HUES48 (cell line): ENCODE measurements at regions not wholly inside any gene's neighbourhood (a gene's known extent, or its start where the extent isn't known, plus 50 kb on each side); places are given as distances from the start of the nearest gene placed in this dataset.

Source experiments
- H3K27ac ChIP-seq: one replicate; pipeline ENCODE4 v1.7.0; 2013; ENCODE audit warnings: low read depth, low read length, inconsistent platforms
- H3K27me3 ChIP-seq: 2 replicates; pipeline ENCODE4 v1.6.1; 2013; ENCODE audit warnings: mild to moderate bottlenecking, low read length; ENCODE audit not compliant: control insufficient read depth, insufficient read depth
- H3K36me3 ChIP-seq: 2 replicates; pipeline ENCODE4 v1.6.1; 2013; ENCODE audit warnings: low read length; ENCODE audit not compliant: control insufficient read depth, insufficient read depth
- H3K4me1 ChIP-seq: 2 replicates; pipeline ENCODE4 v1.6.1; 2013; ENCODE audit warnings: mild to moderate bottlenecking, low read length; ENCODE audit not compliant: control insufficient read depth, insufficient read depth
- H3K4me3 ChIP-seq: 2 replicates; pipeline ENCODE4 v1.5.1; 2013; ENCODE audit warnings: mild to moderate bottlenecking, low read depth, low read length
- H3K9ac ChIP-seq: 2 replicates; pipeline ENCODE4 v1.6.1; 2013; ENCODE audit warnings: mild to moderate bottlenecking, low read depth, low read length, moderate library complexity
- H3K9me3 ChIP-seq: 2 replicates; pipeline ENCODE4 v1.6.1; 2013; ENCODE audit warnings: low read length; ENCODE audit not compliant: control insufficient read depth, insufficient read depth

DNA sequence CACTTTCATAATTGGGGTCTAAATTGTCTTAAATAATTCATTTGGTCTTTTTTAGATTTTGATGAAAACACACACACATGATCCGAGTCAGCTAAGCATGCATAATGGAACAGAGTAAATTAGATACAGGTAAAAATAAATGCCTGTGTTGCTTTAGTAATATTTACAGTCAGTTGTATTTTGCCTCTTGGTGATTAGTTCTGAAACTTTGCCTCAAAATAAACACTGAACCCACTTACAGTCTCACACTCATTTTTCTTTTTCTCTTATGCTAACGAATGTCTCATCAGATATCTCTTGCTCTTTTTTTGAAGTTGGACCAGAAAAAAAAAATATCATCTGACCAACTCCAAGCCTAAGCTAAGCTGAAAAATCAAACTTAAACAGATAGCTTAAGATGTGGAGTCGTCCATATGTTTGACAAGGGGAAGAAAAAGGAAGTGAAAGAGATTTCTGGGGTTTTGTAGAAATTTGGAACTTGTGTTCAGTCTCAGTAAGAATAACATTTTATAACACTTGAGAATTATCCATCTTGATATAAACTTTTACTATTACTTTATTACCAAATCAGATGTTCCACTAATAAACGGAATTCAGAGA, 592.5 kb downstream of the RPL10L start:
- Histone ChIP-seq H3K36me3 (no peaks in the 10 kb centered on the region), H3K4me1 (no peaks in the 10 kb centered on the region), H3K9me3 (no peaks in the 10 kb centered on the region), H3K27me3 (no peaks in the 10 kb centered on the region), H3K4me3 (no peak overlapping the region), H3K27ac (no peak overlapping the region), H3K9ac (no peak overlapping the region)

DNA sequence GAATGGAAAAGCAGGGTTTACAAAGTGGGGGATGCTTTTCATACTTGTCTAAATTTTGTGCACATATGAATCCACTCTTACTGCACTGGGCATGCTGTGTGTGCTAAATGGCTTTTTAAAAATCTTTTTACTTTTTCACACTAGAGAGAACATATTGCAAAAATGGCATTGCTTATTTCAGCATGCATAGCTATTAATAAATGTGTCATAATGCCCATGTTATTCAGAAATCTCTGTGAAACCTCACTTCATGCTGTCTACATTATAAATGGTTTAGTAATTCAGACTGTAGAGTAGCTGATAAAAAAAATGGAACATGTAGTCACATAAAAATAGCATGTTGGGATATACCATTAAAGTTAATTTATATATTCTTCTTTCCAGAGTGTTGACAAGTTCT, 593.8 kb downstream of the RPL10L start:
- Histone ChIP-seq H3K27ac (no peak overlapping the region), H3K36me3 (no peaks in the 10 kb centered on the region), H3K9me3 (no peaks in the 10 kb centered on the region)

DNA sequence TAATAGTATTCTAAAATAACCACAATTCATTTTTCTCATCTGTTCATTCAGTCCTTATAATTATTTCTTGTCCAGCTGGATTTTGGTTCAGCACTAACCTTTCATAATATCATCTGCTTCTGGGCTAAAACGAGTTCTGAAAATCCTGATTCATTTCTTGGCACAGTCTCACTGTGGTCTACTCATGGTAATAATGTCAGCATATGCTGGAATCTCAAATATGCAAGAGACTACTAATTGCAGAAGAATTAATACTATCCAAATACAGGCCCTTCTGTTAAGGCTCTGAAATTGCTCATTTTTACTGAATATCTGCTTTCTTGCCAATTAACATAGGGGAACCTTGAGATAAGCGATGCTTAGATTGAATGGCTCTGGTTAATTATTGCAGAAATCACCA, 597.1 kb downstream of the RPL10L start:
- Histone ChIP-seq H3K4me1 (peaks cover 16% of the 10 kb centered on the region; the same call in 1 of the 2 replicates), H3K9ac (no peak overlapping the region), H3K27me3 (no peaks in the 10 kb centered on the region), H3K4me3 (no peak overlapping the region), H3K27ac (no peak overlapping the region), H3K36me3 (no peaks in the 10 kb centered on the region), H3K9me3 (no peaks in the 10 kb centered on the region)

More for the DNA sequence above, 593.8 kb downstream of the RPL10L start:
- Histone ChIP-seq H3K27me3 (no peaks in the 10 kb centered on the region), H3K4me3 (no peak overlapping the region), H3K4me1 (no peaks in the 10 kb centered on the region), H3K9ac (no peak overlapping the region)

DNA sequence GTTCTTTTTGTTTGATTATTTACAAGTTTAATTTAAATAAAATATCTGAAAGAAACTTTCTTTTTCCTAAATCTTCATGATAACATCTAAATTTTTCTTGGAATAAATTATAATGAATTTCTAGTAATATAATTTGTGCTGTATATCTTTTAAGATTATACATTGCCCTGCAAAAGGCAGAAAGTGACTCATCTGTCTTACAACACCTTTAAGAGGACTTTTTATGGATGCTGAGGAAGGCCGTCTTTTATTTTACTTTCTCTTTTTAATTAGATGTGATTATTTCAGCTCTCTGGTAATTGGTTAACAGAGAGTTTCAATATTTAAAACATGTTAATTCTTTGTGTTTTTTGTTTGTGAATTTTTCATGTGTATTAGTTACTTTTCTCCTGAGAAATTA, 598.4 kb downstream of the RPL10L start:
- H3K4me3 ChIP-seq: no peak overlapping the region
- no peaks in the 10 kb centered on the region for H3K36me3 ChIP-seq
- no peaks in the 10 kb centered on the region for H3K9me3 ChIP-seq
- H3K9ac ChIP-seq: no peak overlapping the region
- H3K27ac ChIP-seq: no peak overlapping the region
- H3K4me1 ChIP-seq: peaks cover 22% of the 10 kb centered on the region; the same call in 1 of the 2 replicates
- no peaks in the 10 kb centered on the region for H3K27me3 ChIP-seq

DNA sequence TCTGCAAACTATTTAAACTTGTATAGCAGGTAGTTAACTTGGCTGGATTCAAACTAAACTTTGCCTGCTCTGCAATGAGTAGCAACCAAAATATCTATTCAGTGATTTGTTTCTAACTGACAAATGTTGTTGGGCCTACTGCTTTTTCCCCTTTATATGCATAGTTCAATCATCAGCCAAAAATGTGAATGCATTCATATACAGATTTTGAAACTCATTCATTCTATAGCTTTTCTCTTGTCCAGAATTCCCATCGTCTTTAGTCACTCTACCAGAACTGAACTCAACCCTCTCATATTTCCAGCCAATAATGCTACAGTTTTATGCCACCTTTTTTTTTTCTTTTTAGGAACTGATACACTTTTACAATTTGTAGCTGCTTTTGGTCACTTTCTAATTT, 599.8 kb downstream of the RPL10L start:
- H3K27ac ChIP-seq: no peak overlapping the region
- H3K4me3 ChIP-seq: no peak overlapping the region
- no peaks in the 10 kb centered on the region for H3K27me3 ChIP-seq
- no peak overlapping the region for H3K9ac ChIP-seq
- H3K9me3 ChIP-seq: no peaks in the 10 kb centered on the region
- H3K36me3 ChIP-seq: no peaks in the 10 kb centered on the region
- H3K4me1 ChIP-seq: peaks cover 22% of the 10 kb centered on the region; the same call in 1 of the 2 replicates

DNA sequence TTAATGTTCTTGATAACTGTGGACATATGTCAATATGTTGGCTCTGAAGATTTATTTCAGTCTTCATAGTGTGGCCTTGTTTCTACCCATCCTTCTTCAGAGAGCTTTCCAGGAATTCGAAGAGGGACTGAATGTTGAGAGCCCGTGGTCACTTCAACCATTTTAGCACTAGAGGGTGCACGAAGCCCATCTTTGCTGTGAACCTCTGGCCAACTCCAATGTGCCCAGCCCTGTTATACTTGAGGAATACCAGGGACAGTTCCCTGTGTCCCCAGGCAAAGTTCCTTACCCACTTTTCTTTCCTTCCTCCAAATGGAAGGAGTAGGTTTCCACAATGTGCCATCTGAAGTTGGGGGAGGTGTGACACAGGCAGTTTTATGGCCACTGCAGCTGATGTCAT, 603.5 kb downstream of the RPL10L start:
- H3K27me3 ChIP-seq: no peaks in the 10 kb centered on the region
- H3K4me3 ChIP-seq: no peak overlapping the region
- no peak overlapping the region for H3K9ac ChIP-seq
- no peaks in the 10 kb centered on the region for H3K36me3 ChIP-seq
- H3K27ac ChIP-seq: no peak overlapping the region
- H3K4me1 ChIP-seq: peaks cover 22% of the 10 kb centered on the region; the same call in 1 of the 2 replicates
- H3K9me3 ChIP-seq: no peaks in the 10 kb centered on the region

DNA sequence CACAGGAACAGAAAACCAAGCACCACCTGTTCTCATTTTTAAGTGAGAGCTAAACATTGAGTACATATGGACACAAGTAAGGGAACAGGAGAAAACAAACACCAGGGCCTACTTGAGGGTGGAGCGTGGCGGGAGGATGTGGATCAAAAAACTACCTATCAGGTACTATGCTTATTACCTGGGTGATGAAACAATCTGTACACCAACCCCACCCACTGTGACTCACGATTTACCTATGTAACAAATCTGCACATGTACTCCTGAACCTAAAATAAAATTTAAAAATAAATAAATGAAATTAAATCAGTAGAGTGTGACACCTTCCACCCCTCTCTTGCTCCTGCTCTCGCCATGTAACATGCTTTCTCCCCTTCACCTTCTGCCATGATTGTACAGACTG, 615.5 kb downstream of the RPL10L start:
- Histone ChIP-seq H3K9ac (no peak overlapping the region), H3K9me3 (no peaks in the 10 kb centered on the region), H3K27me3 (no peaks in the 10 kb centered on the region), H3K36me3 (no peaks in the 10 kb centered on the region), H3K4me3 (no peak overlapping the region), H3K27ac (no peak overlapping the region), H3K4me1 (0 out of 2 replicates have a peak, but pooled peaks cover 10% of the 10 kb centered on the region)

DNA sequence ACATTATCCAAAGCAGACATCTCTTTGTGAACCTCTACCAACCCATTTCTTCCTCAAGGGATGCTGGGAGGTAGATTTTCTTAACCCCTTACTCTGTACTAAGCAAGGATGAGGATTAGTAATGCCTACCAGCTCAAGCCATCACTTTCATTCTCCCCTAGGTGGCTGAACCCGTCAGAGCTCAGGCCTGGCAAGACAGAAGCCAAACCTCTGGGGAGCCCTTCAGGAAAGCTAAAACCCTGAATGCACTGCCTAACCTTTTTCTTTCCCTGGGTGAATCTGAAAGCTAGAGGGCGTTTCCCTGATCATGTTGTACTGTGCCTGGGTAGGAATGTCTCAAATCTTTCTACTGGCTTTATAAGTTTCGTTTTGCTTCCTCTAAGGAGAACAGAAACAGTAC, 617.3 kb downstream of the RPL10L start:
- Histone ChIP-seq H3K4me1 (no peaks in the 10 kb centered on the region), H3K36me3 (no peaks in the 10 kb centered on the region), H3K9me3 (no peaks in the 10 kb centered on the region), H3K4me3 (no peak overlapping the region), H3K27me3 (no peaks in the 10 kb centered on the region), H3K27ac (no peak overlapping the region), H3K9ac (no peak overlapping the region)

DNA sequence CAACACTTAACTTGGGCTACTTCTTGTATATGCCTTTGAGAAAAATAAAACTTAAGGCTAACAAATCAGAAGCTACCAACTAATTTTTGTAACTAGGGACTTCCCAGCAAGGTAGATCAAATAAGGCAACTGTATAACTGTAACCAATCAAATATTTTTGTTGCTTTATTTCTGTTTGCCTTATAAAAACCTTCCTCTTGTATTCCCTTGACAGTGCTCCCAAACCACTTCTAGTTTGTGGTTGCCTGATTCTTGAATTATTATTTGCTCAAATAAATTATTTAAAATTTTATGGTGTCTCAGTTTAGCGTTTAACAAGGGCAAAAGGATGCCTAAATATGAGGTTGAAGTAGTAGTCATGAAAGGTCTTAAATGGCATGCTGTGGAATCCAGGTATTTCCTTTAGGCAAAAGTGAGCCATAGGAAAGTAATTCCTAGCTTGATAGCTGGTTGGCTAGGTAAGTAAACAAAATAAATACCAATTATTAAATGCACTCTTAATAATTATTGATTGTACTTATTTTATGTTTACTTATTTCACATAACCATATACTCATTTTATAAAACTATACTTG, 632.6 kb downstream of the RPL10L start:
- no peak overlapping the region for H3K27ac ChIP-seq
- no peak overlapping the region for H3K4me3 ChIP-seq
- H3K4me1 ChIP-seq: peaks cover 20% of the 10 kb centered on the region; the same call in 1 of the 2 replicates
- H3K27me3 ChIP-seq: no peaks in the 10 kb centered on the region
- no peak overlapping the region for H3K9ac ChIP-seq
- no peaks in the 10 kb centered on the region for H3K9me3 ChIP-seq
- no peaks in the 10 kb centered on the region for H3K36me3 ChIP-seq

DNA sequence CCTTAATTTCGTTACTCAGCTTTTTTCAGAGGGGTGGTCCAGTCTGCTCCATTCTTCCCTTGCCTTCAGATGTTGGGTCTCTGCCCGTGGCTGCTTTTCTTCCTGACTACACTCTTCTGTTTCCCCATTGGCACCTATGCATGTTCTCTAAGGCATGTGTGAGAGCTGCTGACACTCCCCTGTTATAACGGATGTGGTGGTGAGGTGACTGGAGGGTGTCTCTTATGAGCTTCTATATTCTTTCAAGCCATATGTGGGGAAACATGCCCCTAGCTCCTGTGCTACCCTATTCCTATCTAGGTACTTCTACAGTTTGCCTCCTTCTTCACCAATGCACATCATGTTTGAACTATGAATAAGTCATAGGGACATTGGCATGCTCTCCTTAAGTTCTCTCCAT, 643.2 kb downstream of the RPL10L start:
- H3K36me3 ChIP-seq: no peaks in the 10 kb centered on the region
- no peaks in the 10 kb centered on the region for H3K27me3 ChIP-seq
- no peak overlapping the region for H3K9ac ChIP-seq
- H3K4me3 ChIP-seq: no peak overlapping the region
- peaks cover 6% of the 10 kb centered on the region; the same call in 1 of the 2 replicates for H3K4me1 ChIP-seq
- no peak overlapping the region for H3K27ac ChIP-seq
- H3K9me3 ChIP-seq: peaks cover 10% of the 10 kb centered on the region; the same call in 1 of the 2 replicates

DNA sequence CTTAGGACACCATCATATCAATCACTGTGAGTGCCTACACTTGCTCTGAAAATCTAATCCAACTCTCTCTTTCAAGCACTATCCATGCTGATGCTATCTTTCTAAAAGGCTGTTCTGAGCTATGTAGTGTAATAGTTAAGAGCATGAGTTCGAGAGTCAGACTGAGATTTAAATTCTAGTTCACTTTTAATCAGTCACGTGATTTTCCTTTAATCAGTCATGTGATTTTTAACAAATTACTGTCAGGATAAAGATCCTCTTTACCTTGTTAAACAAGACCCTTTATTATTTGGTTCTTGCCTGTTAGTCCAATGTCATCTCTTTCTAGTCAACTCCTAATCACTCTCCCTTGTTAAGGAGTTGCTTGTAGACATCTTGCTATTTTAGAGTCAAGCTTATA, 653.0 kb downstream of the RPL10L start:
- no peaks in the 10 kb centered on the region for H3K36me3 ChIP-seq
- no peak overlapping the region for H3K4me3 ChIP-seq
- no peaks in the 10 kb centered on the region for H3K9me3 ChIP-seq
- H3K27me3 ChIP-seq: no peaks in the 10 kb centered on the region
- H3K4me1 ChIP-seq: no peaks in the 10 kb centered on the region
- no peak overlapping the region for H3K27ac ChIP-seq
- H3K9ac ChIP-seq: no peak overlapping the region
